ENCODE measurements at regions not wholly inside any gene's neighbourhood (a gene's known extent, or its start where the extent isn't known, plus 50 kb on each side); places are given as distances from the start of the nearest gene placed in this dataset.

GRCh38 chr5:64074533-64074932 lies 91.1 kb upstream of the RNF180 start:
- TF ChIP-seq ZNF274 (IDR thresholded peaks at IDR 0.05; ENCODE audit: low read depth, low read length) (no peak), YY1 (IDR thresholded peaks at IDR 0.05; ENCODE audit: insufficient read depth, insufficient read length) (no peak)

All from NT2/D1 (cell line).